ENCODE measurements at regions not wholly inside any gene's neighbourhood (a gene's known extent, or its start where the extent isn't known, plus 50 kb on each side); places are given as distances from the start of the nearest gene placed in this dataset.

- Histone ChIP-seq H3K9me3 (replicated peaks; ENCODE audit: low read length) (no peaks in the 10 kb centered on the region), H3K36me3 (ENCODE audit: insufficient read depth, low read length) (no peaks in the 10 kb centered on the region), H3K4me1 (ENCODE audit: control insufficient read depth, insufficient read depth, low read length) (peaks cover 2% of the 10 kb centered on the region), H3K9ac (ENCODE audit: low read depth, low read length) (no peak overlapping the region), H3K27me3 (ENCODE audit: control insufficient read depth, insufficient read depth, low read length) (no peaks in the 10 kb centered on the region), H3K4me3 (ENCODE audit: low read length) (no peak overlapping the region), H3K4me2 (ENCODE audit: low read length) (no peak overlapping the region)
Measured at GRCh38 chr21:25323356-25323949, 283.8 kb downstream of the MRPL39 start.

GRCh38 chr21:25314247-25314646, 293.0 kb downstream of the MRPL39 start:
- no peak overlapping the region for H3K9ac ChIP-seq (ENCODE audit: low read depth, low read length)
- no peaks in the 10 kb centered on the region for H3K4me1 ChIP-seq (ENCODE audit: control insufficient read depth, insufficient read depth, low read length)
- H3K9me3 ChIP-seq (replicated peaks; ENCODE audit: low read length) = no peaks in the 10 kb centered on the region
- H3K4me3 ChIP-seq (ENCODE audit: low read length) = no peak overlapping the region
- H3K36me3 ChIP-seq (ENCODE audit: insufficient read depth, low read length) = no peaks in the 10 kb centered on the region
- no peaks in the 10 kb centered on the region for H3K27me3 ChIP-seq (ENCODE audit: control insufficient read depth, insufficient read depth, low read length)
- H3K4me2 ChIP-seq (ENCODE audit: low read length) = peak overlapping the region; percentile 47

GRCh38 chr21:25313829-25314228, 293.5 kb downstream of the MRPL39 start:
- no peak overlapping the region for H3K9ac ChIP-seq (ENCODE audit: low read depth, low read length)
- no peaks in the 10 kb centered on the region for H3K27me3 ChIP-seq (ENCODE audit: control insufficient read depth, insufficient read depth, low read length)
- H3K4me3 ChIP-seq (ENCODE audit: low read length) = no peak overlapping the region
- no peaks in the 10 kb centered on the region for H3K4me1 ChIP-seq (ENCODE audit: control insufficient read depth, insufficient read depth, low read length)
- H3K4me2 ChIP-seq (ENCODE audit: low read length) = peak overlapping the region; percentile 47
- no peaks in the 10 kb centered on the region for H3K9me3 ChIP-seq (replicated peaks; ENCODE audit: low read length)
- no peaks in the 10 kb centered on the region for H3K36me3 ChIP-seq (ENCODE audit: insufficient read depth, low read length)

- Histone ChIP-seq H3K4me1 (ENCODE audit: control insufficient read depth, insufficient read depth, low read length) (peaks cover 4% of the 10 kb centered on the region), H3K4me2 (ENCODE audit: low read length) (peak overlapping the region; percentile 31), H3K27me3 (ENCODE audit: control insufficient read depth, insufficient read depth, low read length) (no peaks in the 10 kb centered on the region), H3K9me3 (replicated peaks; ENCODE audit: low read length) (no peaks in the 10 kb centered on the region), H3K36me3 (ENCODE audit: insufficient read depth, low read length) (no peaks in the 10 kb centered on the region), H3K9ac (ENCODE audit: low read depth, low read length) (no peak overlapping the region), H3K4me3 (ENCODE audit: low read length) (no peak overlapping the region)
Measured at GRCh38 chr21:25307489-25307888, 299.8 kb downstream of the MRPL39 start.

GRCh38 chr21:25304611-25305010, 302.7 kb downstream of the MRPL39 start:
- no peak overlapping the region for H3K4me2 ChIP-seq (ENCODE audit: low read length)
- no peaks in the 10 kb centered on the region for H3K9me3 ChIP-seq (replicated peaks; ENCODE audit: low read length)
- H3K9ac ChIP-seq (ENCODE audit: low read depth, low read length) = no peak overlapping the region
- H3K27me3 ChIP-seq (ENCODE audit: control insufficient read depth, insufficient read depth, low read length) = no peaks in the 10 kb centered on the region
- no peaks in the 10 kb centered on the region for H3K36me3 ChIP-seq (ENCODE audit: insufficient read depth, low read length)
- no peak overlapping the region for H3K4me3 ChIP-seq (ENCODE audit: low read length)
- H3K4me1 ChIP-seq (ENCODE audit: control insufficient read depth, insufficient read depth, low read length) = peaks cover 4% of the 10 kb centered on the region

- peaks cover 4% of the 10 kb centered on the region for H3K4me1 ChIP-seq (ENCODE audit: control insufficient read depth, insufficient read depth, low read length)
- no peaks in the 10 kb centered on the region for H3K36me3 ChIP-seq (ENCODE audit: insufficient read depth, low read length)
- no peaks in the 10 kb centered on the region for H3K9me3 ChIP-seq (replicated peaks; ENCODE audit: low read length)
- no peaks in the 10 kb centered on the region for H3K27me3 ChIP-seq (ENCODE audit: control insufficient read depth, insufficient read depth, low read length)
- H3K4me2 ChIP-seq (ENCODE audit: low read length) = no peak overlapping the region
- no peak overlapping the region for H3K4me3 ChIP-seq (ENCODE audit: low read length)
- H3K9ac ChIP-seq (ENCODE audit: low read depth, low read length) = no peak overlapping the region
Measured at GRCh38 chr21:25300632-25301031, 306.6 kb downstream of the MRPL39 start.

GRCh38 chr21:25298512-25299491, 308.5 kb downstream of the MRPL39 start:
- Histone ChIP-seq H3K36me3 (ENCODE audit: insufficient read depth, low read length) (no peaks in the 10 kb centered on the region), H3K4me2 (ENCODE audit: low read length) (no peak overlapping the region), H3K4me1 (ENCODE audit: control insufficient read depth, insufficient read depth, low read length) (peaks cover 4% of the 10 kb centered on the region), H3K4me3 (ENCODE audit: low read length) (no peak overlapping the region), H3K27me3 (ENCODE audit: control insufficient read depth, insufficient read depth, low read length) (no peaks in the 10 kb centered on the region), H3K9ac (ENCODE audit: low read depth, low read length) (no peak overlapping the region), H3K9me3 (replicated peaks; ENCODE audit: low read length) (no peaks in the 10 kb centered on the region)

- no peaks in the 10 kb centered on the region for H3K27me3 ChIP-seq (ENCODE audit: control insufficient read depth, insufficient read depth, low read length)
- H3K4me2 ChIP-seq (ENCODE audit: low read length) = no peak overlapping the region
- peaks cover 4% of the 10 kb centered on the region for H3K4me1 ChIP-seq (ENCODE audit: control insufficient read depth, insufficient read depth, low read length)
- no peak overlapping the region for H3K9ac ChIP-seq (ENCODE audit: low read depth, low read length)
- H3K9me3 ChIP-seq (replicated peaks; ENCODE audit: low read length) = no peaks in the 10 kb centered on the region
- no peaks in the 10 kb centered on the region for H3K36me3 ChIP-seq (ENCODE audit: insufficient read depth, low read length)
- H3K4me3 ChIP-seq (ENCODE audit: low read length) = no peak overlapping the region
Measured at GRCh38 chr21:25297117-25297516, 310.2 kb downstream of the MRPL39 start.

- no peak overlapping the region for H3K4me2 ChIP-seq (ENCODE audit: low read length)
- H3K36me3 ChIP-seq (ENCODE audit: insufficient read depth, low read length) = no peaks in the 10 kb centered on the region
- H3K27me3 ChIP-seq (ENCODE audit: control insufficient read depth, insufficient read depth, low read length) = no peaks in the 10 kb centered on the region
- H3K4me3 ChIP-seq (ENCODE audit: low read length) = no peak overlapping the region
- no peaks in the 10 kb centered on the region for H3K9me3 ChIP-seq (replicated peaks; ENCODE audit: low read length)
- H3K9ac ChIP-seq (ENCODE audit: low read depth, low read length) = no peak overlapping the region
- peaks cover 4% of the 10 kb centered on the region for H3K4me1 ChIP-seq (ENCODE audit: control insufficient read depth, insufficient read depth, low read length)
Measured at GRCh38 chr21:25296252-25296651, 311.0 kb downstream of the MRPL39 start.

GRCh38 chr21:25292396-25292795, 314.9 kb downstream of the MRPL39 start:
- Histone ChIP-seq H3K4me3 (ENCODE audit: low read length) (no peak overlapping the region), H3K9me3 (replicated peaks; ENCODE audit: low read length) (no peaks in the 10 kb centered on the region), H3K36me3 (ENCODE audit: insufficient read depth, low read length) (no peaks in the 10 kb centered on the region), H3K9ac (ENCODE audit: low read depth, low read length) (no peak overlapping the region), H3K4me1 (ENCODE audit: control insufficient read depth, insufficient read depth, low read length) (no peaks in the 10 kb centered on the region), H3K27me3 (ENCODE audit: control insufficient read depth, insufficient read depth, low read length) (no peaks in the 10 kb centered on the region), H3K4me2 (ENCODE audit: low read length) (no peak overlapping the region)

- Histone ChIP-seq H3K36me3 (ENCODE audit: insufficient read depth, low read length) (no peaks in the 10 kb centered on the region), H3K9me3 (replicated peaks; ENCODE audit: low read length) (no peaks in the 10 kb centered on the region), H3K4me2 (ENCODE audit: low read length) (no peak overlapping the region), H3K27me3 (ENCODE audit: control insufficient read depth, insufficient read depth, low read length) (peaks cover 6% of the 10 kb centered on the region), H3K9ac (ENCODE audit: low read depth, low read length) (no peak overlapping the region), H3K4me1 (ENCODE audit: control insufficient read depth, insufficient read depth, low read length) (no peaks in the 10 kb centered on the region), H3K4me3 (ENCODE audit: low read length) (no peak overlapping the region)
Measured at GRCh38 chr21:25283720-25284119, 323.6 kb downstream of the MRPL39 start.
